Suprapubic skin (tissue), 4 donors: ENCODE measurements at regions not wholly inside any gene's neighbourhood (a gene's known extent, or its start where the extent isn't known, plus 50 kb on each side); places are given as distances from the start of the nearest gene placed in this dataset.

Source experiments
- DNase-seq, 2 donors: peaks; one replicate each; pipeline ENCODE4 v3.0.0-alpha.2; 2019; ENCODE audit warnings: low spot score in 2 of 2
- H3K27ac ChIP-seq: fragments of 200-600 bp; sonication (generic); one replicate; pipeline ENCODE4 v1.5.1; 2019
- H3K27me3 ChIP-seq: fragments of 200-600 bp; sonication (generic); one replicate; pipeline ENCODE4 v1.5.1; 2019
- H3K36me3 ChIP-seq: fragments of 200-600 bp; sonication (generic); one replicate; pipeline ENCODE4 v1.5.1; 2019
- H3K4me1 ChIP-seq: fragments of 200-600 bp; sonication (generic); one replicate; pipeline ENCODE4 v1.5.1; 2019
- H3K4me3 ChIP-seq: fragments of 200-600 bp; sonication (generic); one replicate; pipeline ENCODE4 v1.5.1; 2019; ENCODE audit warnings: mild to moderate bottlenecking
- H3K9me3 ChIP-seq: fragments of 200-600 bp; sonication (generic); one replicate; pipeline ENCODE4 v1.5.1; 2019
- CTCF ChIP-seq, 2 donors: fragments of 200-600 bp in 1 of 2; fragments of 450-650 bp in 1 of 2; sonication (generic) in 1 of 2; IDR thresholded peaks; one replicate each; pipeline ENCODE4 v1.5.1; 2016 to 2019; ENCODE audit warnings: antibody characterized with exemption in 2 of 2, mild to moderate bottlenecking in 1 of 2, moderate library complexity in 1 of 2
- EP300 ChIP-seq: sonication (generic); formaldehyde crosslinking; IDR thresholded peaks from one replicate; pipeline ENCODE4 v1.6.1; 2017; ENCODE audit warnings: antibody characterized with exemption
- POLR2A ChIP-seq, 2 donors: fragments of 450-650 bp; IDR thresholded peaks; one replicate each; pipeline ENCODE4 v1.6.1; 2017; ENCODE audit warnings: antibody characterized with exemption in 2 of 2, mild to moderate bottlenecking in 2 of 2, moderate library complexity in 2 of 2
- POLR2AphosphoS5 ChIP-seq, 3 donors: sonication (generic); formaldehyde crosslinking; IDR thresholded peaks; one replicate each; pipeline ENCODE4 v1.6.1; 2017; ENCODE audit warnings: antibody characterized with exemption in 3 of 3
- WGBS: methylation state at CpG from one replicate; pipeline ENCODE4 v1.1.5; 2018; 5-methylcytosine and 5-hydroxymethylcytosine counted together

- TF ChIP-seq POLR2AphosphoS5 (IDR thresholded peaks at IDR 0.05) (no peak), CTCF (IDR thresholded peaks at IDR 0.05) (no peak), EP300 (no peak), POLR2A (IDR thresholded peaks at IDR 0.05) (no peak)
- Histone ChIP-seq H3K36me3 (no peaks in the 10 kb centered on the region), H3K27ac (no peak overlapping the region), H3K4me3 (no peak overlapping the region), H3K27me3 (no peaks in the 10 kb centered on the region), H3K4me1 (no peaks in the 10 kb centered on the region), H3K9me3 (peaks cover 7% of the 10 kb centered on the region)
- WGBS, result 100% methylated on average over 1 of the region's 1 CpG
- DNase-seq, result no peak
These were observed 1588.2 kb downstream of the SI start for GRCh38 chr3:163490119-163490518.

- DNase-seq, result no peak
- Histone ChIP-seq H3K4me1 (no peaks in the 10 kb centered on the region), H3K27me3 (no peaks in the 10 kb centered on the region), H3K36me3 (no peaks in the 10 kb centered on the region), H3K9me3 (no peaks in the 10 kb centered on the region), H3K4me3 (no peak overlapping the region), H3K27ac (no peak overlapping the region)
- TF ChIP-seq EP300, result no peak
These were observed 1595.6 kb downstream of the SI start for GRCh38 chr3:163482695-163483094.

- no peaks in the 10 kb centered on the region for H3K27me3 ChIP-seq
- TF ChIP-seq EP300 (no peak), POLR2AphosphoS5 (IDR thresholded peaks at IDR 0.05) (no peak), POLR2A (IDR thresholded peaks at IDR 0.05) (no peak), CTCF (IDR thresholded peaks at IDR 0.05) (no peak)
- WGBS, result 41% methylated on average over 1 of the region's 1 CpG
These were observed 1596.6 kb downstream of the SI start for GRCh38 chr3:163481738-163482137.

GRCh38 chr3:163476179-163476578, 1602.1 kb downstream of the SI start:
- 42% methylated on average over 2 of the region's 2 CpGs for WGBS
- DNase-seq, result no peak
- H3K27ac ChIP-seq, result no peak overlapping the region
- H3K36me3 ChIP-seq, result no peaks in the 10 kb centered on the region
- no peaks in the 10 kb centered on the region for H3K9me3 ChIP-seq
- no peaks in the 10 kb centered on the region for H3K4me1 ChIP-seq
- H3K4me3 ChIP-seq, result no peak overlapping the region
- TF ChIP-seq POLR2AphosphoS5 (IDR thresholded peaks at IDR 0.05) (no peak), CTCF (IDR thresholded peaks at IDR 0.05) (no peak), EP300 (no peak), POLR2A (IDR thresholded peaks at IDR 0.05) (no peak)
- H3K27me3 ChIP-seq, result no peaks in the 10 kb centered on the region

More at GRCh38 chr3:163481738-163482137, 1596.6 kb downstream of the SI start:
- no peaks in the 10 kb centered on the region for H3K4me1 ChIP-seq
- no peak overlapping the region for H3K27ac ChIP-seq
- no peaks in the 10 kb centered on the region for H3K36me3 ChIP-seq
- no peak overlapping the region for H3K4me3 ChIP-seq
- no peaks in the 10 kb centered on the region for H3K9me3 ChIP-seq
- no peak for DNase-seq

GRCh38 chr3:163474766-163475165, 1603.5 kb downstream of the SI start:
- WGBS, result 36% methylated on average over 1 of the region's 1 CpG
- TF ChIP-seq POLR2AphosphoS5 (IDR thresholded peaks at IDR 0.05) (no peak), EP300 (no peak)
- H3K4me3 ChIP-seq, result no peak overlapping the region
- no peak for DNase-seq
- no peaks in the 10 kb centered on the region for H3K27me3 ChIP-seq
- H3K36me3 ChIP-seq, result no peaks in the 10 kb centered on the region
- no peaks in the 10 kb centered on the region for H3K9me3 ChIP-seq
- no peaks in the 10 kb centered on the region for H3K4me1 ChIP-seq
- H3K27ac ChIP-seq, result no peak overlapping the region

GRCh38 chr3:163468531-163469335, 1609.6 kb downstream of the SI start:
- no peaks in the 10 kb centered on the region for H3K27me3 ChIP-seq
- DNase-seq, result no peak
- 64% methylated on average over 4 of the region's 4 CpGs for WGBS

More at GRCh38 chr3:163468531-163469335, 1609.6 kb downstream of the SI start:
- no peaks in the 10 kb centered on the region for H3K36me3 ChIP-seq
- H3K4me1 ChIP-seq, result no peaks in the 10 kb centered on the region
- H3K9me3 ChIP-seq, result no peaks in the 10 kb centered on the region
- TF ChIP-seq CTCF (IDR thresholded peaks at IDR 0.05) (no peak), POLR2AphosphoS5 (IDR thresholded peaks at IDR 0.05) (no peak), POLR2A (IDR thresholded peaks at IDR 0.05) (no peak), EP300 (no peak)
- no peak overlapping the region for H3K4me3 ChIP-seq
- H3K27ac ChIP-seq, result no peak overlapping the region
